ENCODE measurements at regions not wholly inside any gene's neighbourhood (a gene's known extent, or its start where the extent isn't known, plus 50 kb on each side); places are given as distances from the start of the nearest gene placed in this dataset.
"Not testable (repeated sequence)": the region's sequence is repeated elsewhere in the genome, so short reads cannot be mapped to it uniquely, and the experiment has no call there.

GRCh38 chrX:84851183-84851582 is 152.5 kb upstream of the APOOL start:
- not testable (repeated sequence) for TF ChIP-seq CTCF, POLR2A, POLR2AphosphoS5 (IDR thresholded peaks at IDR 0.05)
